ENCODE measurements at regions not wholly inside any gene's neighbourhood (a gene's known extent, or its start where the extent isn't known, plus 50 kb on each side); places are given as distances from the start of the nearest gene placed in this dataset.

DNA sequence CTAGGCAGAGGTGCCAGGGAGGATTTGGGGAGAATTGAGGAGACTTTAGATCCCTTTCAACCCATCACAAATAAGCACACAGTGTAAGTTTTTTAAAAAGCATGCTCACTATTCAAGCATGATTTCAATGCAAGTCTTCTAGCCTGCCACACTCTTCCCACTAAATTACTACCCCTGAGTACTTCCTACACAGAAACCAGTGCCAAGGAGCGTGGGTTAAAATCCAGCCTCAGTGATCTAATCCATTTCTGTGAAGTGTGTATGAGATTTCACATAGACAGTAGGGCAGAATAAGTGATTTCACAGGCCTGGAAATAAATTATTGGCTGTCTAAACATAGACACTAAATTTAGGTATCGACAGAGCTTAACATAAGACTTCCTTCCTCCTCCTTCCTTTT, 142.9 kb upstream of the ATP1B1 start:
- DNase-seq = no peak

DNA sequence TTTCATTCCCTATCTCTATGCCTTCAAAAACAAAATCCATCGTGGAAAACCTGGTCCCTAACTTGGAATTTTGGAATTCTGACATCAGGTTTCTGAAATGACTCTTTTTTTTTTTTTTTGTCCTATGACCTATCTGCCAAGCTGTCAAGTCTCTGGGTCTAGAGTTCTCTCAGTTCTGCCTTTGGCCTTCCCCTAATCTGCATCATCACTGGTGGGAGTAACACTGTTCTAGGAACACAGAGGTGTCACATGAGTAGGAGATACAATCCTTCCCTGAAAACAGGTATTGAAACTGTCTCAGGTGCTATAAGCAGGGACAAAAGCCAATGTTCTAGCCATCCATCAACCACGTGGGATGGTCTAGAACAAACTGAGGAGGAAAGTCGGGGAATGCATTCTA, 142.0 kb upstream of the ATP1B1 start:
- no peak for DNase-seq

DNA sequence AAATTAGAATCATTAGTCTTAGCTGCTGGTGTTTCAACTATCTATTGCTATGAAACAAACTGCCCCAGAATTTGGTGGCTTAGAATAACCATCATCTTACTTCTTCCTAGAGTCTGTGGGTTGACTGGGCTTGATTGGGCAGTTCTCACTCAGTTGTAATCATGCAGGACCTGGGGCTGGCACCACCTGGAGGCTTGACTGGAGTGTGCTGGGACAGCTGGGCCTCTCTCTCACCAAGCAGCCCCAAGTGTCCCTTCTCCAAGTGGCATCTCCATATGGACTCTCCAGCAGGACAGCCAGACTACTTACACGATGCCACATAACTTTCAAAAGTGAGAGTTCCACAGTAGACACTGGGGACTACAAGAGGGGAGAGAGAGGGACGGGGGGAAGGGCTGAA, 140.3 kb upstream of the ATP1B1 start:
- no peak for DNase-seq

DNA sequence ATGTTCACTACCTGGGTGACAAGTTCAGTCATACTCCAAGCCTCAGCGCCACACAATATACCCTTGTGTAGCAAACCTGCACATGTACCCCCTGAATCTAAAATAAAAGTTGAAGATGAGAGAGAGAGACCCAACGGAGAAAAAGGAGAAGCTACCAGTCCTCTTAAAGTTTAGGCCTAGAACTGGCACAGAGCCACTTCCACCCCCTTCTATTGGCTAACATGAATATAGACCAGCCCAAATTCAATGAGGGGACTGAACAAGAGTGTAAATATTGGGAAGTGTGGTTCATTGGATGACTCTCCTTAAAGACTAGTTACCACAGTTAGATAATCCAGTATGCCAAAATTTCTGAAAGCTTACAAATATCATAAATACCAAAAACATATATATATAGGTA, 139.9 kb upstream of the ATP1B1 start:
- DNase-seq = no peak

DNA sequence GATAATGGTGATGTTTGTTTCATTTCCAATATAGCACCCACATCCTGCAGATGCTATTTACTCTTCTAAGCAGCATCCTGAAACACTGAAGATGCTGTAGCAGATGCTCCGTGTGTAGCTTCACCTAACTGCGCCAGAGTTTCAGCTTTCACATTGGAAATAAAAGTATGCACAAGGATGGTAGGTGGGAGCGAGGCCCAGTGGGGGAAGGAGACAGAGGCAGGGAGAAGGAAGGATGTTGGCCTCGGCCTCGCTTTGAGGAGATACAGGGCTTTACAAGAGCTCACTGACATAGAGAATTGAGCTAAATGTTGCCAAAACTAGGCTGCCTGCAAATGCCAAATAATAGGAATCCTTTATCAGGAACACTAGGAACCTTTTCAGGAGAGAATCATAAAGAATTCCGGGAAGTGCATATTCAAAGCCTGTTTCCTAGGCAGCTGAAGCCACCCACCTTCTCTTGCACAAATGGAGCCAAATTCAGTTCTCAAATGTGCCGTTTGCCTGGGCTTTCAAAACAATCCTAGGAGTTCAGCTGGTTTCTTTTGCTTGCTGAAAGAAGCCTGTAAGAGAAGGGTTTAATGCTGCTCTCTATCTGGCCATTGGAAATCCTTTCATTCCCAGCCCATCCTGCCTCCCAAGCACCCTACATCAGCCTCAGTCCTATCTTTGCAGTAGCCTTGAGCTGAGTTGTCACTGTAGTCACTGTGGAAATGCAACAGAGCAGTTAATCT, 135.4 kb upstream of the ATP1B1 start:
- no peak for DNase-seq

DNA sequence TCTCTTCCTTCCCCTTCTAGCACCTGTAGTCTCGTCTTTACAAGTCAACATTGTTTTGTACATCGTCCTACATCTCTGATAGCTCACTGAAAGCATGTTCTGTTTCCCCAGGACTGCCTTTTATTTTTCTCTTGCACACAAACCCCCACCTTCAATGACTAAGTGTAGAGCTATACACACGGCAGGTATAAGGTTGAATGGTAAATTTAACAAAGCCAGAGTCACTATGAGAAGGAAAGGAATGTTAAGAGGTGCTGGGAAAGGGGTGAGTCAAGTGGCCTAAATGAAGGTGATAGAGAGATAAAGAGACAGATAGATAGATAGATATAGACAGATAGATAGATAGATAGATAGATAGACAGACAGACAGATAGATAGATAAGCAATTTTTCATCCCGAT, 134.3 kb upstream of the ATP1B1 start:
- no peak for DNase-seq

DNA sequence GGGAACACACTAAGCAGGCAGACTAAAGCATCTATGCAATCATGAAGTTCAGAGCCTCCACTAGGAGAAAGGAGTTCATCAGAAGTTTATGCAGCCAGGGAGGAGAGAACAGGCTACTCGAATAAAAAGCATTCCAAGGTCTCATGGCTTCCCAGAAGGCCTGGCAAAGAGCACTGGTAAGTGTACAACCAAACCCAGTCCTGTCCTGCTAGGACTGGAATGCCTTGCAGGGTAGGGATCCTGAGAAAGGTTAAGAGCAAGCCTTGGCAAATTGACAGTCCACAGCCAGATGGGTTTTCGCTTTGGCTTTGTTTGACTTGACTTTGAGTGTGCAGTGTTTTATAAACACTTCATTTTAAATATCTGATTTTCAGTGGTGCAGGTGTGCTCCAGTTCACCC, 133.6 kb upstream of the ATP1B1 start:
- DNase-seq = peak; percentile 37 to 47

DNA sequence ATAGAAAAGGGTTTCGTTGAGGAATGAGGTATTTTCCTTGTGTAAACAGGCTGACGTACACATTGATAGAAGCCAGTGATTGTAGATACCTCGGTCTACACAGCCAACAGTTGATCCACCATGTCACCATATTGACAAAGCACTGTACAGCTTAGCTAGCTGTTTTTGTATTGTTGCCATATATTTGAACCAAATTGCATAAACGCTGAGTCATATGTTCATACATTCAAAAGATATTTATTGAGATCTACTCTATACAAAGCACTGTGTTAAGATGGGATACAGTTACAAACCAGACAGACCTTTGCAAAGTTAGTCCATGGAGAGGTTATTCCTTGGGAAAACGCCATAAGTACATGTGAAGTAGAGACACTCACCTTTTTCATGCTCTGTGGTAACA, 132.4 kb upstream of the ATP1B1 start:
- no peak for DNase-seq

DNA sequence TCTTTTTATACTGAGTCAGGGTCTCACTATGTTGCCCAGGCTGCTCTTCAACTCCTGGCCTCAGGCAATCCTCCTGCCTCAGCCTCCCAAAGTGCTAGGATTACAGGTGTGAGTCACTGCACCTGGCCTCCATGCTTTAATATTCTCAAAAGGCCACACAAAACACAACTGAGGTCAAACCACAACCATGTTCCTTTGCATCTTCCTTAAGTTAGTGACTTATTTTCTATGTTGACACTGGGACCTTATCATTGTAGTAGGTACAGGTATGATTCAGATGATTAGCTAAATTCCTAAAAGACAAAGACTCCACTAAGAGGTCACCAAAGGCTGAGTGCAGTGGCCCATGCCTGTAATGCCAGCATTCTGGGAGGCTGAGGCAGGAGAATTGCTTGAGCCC, 131.9 kb upstream of the ATP1B1 start:
- DNase-seq = no peak

DNA sequence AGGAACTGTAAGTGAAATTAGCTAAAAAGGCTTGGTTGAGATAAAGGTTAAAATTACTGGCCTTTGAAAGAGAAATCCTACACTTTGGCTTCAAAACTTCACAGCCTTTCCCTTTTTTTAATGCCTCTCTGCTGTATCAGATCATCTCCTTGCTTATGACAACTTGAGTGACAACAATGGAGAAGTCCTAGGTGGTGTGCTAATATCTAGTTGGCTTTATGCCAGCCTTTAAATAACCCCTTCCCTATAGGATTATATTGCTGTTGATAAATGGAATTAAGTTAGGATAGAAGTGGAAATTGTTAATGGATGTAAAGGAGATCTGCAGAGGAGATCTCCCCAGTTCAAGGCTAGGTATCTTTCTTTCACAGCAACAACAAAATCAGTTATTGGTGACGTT, 130.2 kb upstream of the ATP1B1 start:
- DNase-seq = no peak

DNA sequence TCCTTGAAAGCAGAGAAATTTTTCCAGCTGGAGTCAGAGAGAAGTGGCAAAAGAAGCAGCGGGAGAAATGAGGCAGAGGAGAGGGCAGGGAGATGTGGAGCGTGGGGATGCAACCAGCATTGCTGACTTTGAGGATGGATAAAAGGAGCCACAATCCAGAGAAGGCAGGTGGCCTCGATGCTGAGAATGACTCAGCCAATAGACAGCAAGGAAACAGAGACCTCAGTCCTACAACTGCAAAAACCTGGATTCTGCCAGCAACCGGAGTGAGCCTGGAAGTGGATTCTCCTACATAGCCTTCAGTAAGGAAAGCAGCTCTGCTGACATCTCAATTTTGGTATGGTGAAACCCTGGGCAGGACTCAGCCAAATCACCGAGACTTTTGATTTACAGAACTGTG, 128.9 kb upstream of the ATP1B1 start:
- no peak for DNase-seq

DNA sequence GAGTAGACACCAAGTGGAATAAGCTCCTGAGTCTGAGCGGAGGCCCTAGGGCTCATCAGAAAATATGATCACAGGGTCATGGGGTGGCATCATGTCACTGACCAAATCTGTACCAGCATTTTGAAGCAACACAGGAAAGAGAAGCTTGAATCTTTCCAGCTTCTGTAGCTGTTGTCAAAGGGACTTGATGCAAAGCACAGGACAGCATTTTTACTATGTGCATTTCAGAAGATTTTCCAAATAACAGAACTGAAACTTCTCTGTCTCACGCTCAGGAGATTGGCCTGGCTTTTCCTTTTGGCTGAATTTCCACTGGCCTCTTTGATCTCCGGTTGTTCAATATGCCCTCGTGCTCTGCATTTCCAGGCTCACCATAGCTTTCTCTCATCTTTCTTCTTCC, 127.2 kb upstream of the ATP1B1 start:
- DNase-seq = no peak

DNA sequence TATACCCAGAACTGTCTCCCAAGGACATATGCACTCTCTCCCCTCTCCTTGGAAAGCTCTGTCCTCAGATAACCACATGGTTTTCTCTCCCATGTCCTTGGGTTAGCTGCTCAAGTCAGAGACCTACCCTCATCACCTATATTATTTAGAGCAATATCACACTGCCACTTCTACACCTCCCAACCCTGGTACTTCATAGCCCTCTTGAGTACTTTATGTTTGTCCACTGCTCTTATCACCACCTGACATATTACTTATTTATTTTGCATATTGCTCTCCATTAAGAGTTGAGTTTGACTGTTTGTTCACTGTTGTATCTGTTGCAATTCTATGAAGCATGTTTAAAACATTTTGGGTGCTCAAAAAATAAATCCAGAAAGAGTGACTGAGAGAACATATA, 126.3 kb upstream of the ATP1B1 start:
- DNase-seq = no peak

DNA sequence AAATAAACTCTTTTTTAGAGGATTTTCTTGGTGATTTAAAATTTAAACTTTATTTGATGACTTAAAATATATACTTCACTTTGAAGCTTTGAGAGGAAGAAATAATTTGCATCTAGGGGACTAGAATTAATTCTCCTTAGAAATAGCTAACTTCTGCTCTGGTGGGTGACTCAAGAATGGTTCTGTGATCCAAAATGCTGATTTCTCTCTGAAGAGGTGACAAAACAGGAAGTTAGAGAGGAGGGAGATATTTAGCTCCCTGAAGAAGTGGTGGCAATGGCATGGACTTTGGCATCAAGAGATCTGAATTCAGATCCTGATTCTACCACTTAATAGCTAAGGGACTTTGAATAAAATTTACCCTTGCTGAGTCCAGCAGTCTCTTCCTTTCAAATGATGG, 125.8 kb upstream of the ATP1B1 start:
- DNase-seq = no peak

DNA sequence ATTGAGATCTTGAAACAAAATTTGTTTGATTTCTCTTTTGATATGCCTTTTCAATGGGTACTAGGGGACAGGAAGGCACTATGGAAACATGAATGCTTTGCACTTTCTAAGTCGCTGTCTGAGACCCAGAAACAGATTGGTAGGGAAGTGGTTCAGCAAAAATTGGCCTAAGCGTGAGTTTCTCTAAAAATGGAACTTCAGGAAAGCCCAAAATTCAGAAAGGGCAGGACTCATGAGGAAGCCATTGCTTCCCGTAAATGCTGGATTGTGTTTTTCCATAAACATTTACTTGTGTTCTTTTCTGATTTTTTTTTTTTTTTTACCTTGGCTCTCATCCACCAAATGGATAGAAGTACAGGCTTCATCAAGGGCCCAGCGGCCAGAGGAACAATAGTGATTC, 123.7 kb upstream of the ATP1B1 start:
- DNase-seq = no peak

DNA sequence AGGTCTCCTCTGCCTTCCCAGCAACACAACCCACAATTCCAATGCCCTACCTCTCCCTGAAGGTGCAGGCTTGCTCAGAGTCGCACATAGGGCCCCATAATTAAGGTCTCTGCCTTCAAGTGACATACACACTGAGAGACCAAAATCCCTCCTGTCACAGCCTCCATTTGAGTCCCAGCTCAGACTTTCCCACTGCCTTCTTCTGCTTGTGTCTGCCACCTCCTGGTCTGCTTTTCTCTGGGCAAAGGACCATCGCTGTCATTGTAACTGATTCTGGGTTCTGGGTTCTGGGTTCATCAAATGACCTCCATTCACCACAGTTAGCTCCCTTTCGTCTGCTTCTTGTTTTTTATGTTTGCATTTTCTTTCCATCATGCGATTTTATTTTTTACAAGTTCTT, 119.2 kb upstream of the ATP1B1 start:
- DNase-seq = no peak

DNA sequence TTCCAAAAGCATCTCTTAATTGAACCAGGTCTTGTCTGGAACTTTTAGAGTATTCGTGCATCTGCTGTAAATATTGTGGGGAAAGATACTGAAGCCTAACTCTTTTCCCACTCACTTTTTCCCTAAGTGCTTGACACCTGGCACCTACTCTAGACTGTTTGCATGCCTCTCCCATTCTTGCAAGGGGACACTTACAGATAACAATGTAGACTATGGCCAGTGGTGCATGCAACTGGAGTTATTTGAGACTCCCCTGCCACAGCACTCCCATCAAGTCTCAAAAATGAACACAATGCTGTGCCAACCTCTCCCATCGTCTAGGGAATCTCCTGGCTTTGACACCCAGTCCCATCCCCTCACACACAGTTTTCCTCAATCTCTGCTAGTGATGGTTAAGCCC, 118.6 kb upstream of the ATP1B1 start:
- DNase-seq = no peak

DNA sequence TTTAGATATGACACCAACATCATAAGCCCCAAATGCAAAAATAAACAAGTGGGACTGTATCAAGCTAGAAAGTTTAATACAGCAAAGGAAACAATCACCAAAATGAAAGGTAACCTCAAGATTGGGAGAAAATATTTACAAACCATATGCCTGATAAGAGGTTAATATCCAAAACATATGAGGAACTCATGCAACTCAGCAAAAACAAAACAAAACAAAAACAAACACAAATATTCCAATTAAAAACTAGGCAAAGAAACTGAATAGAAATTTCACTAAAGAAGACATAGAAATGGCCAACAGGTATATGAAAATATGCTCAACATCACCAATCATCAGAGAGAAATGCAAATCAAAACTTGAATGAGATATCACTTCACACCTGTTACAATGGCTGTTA, 116.5 kb upstream of the ATP1B1 start:
- DNase-seq = no peak

DNA sequence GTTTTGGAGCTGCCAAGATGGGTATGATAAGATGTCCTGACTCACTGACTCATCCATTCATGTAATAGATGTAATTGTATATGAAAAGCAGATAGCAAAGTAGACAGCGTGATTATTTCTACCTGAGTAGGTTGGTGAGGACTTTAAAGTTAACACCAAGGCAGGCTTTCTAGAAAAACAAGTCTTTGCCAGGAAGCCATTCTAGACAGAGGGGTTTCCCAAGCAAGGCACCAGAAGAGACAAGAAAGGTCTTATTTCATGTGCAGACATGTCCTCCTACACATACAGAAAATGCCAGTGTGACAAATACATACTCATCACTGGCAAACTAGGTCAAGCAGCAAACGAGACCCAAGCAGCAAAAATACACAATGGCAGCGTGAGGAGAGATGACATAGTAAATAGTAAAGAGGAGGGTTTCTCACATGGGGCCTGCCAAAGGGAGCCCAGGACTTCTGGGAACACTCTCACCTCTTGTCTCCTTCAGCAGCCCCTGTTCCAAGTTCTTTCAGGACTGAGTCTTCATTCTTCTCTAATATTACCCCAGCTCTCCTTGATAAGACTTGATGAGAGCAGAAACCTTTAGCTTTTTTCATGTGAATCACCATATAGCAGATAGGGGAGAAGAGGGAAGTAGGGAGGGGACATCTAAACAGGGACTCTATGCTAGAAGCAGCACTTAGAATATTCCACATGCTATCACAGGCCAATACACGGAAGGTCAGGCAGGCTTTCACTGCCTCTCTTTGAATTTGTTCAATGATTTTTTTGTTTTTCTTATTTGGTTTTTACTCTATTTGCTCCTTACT, 114.6 kb upstream of the ATP1B1 start:
- no peak for DNase-seq

DNA sequence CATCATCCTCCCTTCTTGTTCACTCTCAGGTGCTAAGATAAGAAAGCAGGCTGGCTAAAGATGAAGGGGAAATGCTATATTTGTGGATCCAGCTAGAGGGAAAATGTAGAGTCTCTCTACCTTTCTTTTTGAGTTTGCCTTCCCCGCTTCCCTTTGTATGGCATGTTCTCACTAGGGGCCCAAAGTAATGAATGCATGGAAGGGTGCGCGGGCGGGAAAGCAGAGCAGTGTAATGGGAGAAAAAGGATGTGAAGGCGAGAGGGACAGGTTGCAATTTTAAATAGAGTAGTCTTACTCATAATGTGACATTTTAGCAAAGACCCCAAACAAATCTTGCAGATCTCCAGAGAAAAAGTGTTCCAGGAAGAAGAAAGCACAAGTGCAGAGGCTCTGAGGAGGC, 105.1 kb upstream of the ATP1B1 start:
- DNase-seq = no peak

DNA sequence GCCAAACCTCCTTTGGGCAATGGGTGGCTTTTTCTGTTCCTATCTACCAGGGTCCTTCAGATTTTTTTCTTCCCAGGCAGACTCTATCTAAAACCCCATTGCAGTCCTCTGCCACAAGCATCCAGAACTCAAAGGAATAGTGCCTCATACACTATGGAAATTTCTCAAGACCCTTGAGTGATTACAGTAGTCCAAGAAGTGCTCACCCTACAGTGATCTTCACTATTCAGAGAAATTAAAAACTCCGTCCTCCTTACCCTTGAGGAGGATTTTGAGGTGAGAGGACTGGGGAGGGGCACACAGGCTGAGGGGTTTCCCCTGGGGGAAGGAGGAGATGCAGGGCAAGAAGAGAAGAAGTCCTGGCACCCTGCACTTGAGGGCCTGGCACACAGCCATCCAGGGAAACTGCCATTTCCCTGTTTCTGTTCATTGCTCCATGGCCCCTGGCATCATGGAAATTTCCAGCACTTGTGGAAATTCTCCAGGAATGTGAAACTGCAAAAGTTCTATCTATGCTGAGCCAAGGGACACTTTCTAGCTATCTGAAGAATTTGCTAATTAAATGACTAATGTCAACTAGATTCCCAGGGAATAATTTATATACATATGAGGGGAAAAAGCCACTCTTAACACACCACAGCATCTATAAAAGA, 102.5 kb upstream of the ATP1B1 start:
- DNase-seq = peak; percentile 21 to 23

DNA sequence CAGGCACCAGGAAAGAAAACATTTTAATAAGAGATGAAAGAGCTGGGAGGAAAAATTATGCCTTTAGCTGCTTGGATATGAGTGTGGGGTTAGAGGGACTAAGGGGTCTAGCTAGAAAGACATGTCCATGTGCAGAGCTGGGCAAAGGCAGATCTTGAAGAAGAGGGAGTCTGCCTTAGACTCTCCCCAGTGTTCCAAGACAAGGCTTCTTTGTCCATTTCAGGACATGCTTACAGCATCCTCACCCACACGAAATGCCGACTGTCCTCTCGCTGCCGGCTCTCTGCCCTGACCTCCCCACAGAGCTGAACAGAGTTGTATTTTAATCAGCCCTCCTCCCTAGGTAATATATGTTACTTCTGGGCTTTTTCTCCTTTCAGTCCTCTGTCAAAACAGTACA, 100.7 kb upstream of the ATP1B1 start:
- DNase-seq = no peak

DNA sequence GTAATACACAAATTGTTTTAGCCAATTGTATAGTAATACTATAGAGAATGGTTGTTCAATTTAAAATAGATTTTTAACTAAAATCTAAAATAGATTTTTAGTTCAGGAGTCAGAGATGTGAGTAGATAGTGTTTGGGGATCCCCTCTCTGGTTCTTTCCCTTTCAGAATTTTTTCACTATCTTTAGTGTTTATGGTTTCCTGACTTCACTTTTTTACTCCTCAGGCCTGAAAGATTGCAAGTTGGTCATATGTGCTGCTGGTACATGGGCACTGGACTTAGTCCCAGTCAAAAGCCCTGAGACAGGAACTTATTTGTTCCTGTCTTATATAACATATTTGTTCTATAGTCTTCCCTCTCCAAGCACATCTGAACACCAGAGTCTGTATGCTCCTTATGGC, 96.8 kb upstream of the ATP1B1 start:
- no peak for DNase-seq

All from right lung (tissue), 2 donors.